Dedifferentiated amniotic fluid mesenchymal stem cell (primary cell): ENCODE measurements at regions not wholly inside any gene's neighbourhood (a gene's known extent, or its start where the extent isn't known, plus 50 kb on each side); places are given as distances from the start of the nearest gene placed in this dataset.

Source experiments
- DNase-seq: peaks from one replicate; pipeline ENCODE4 v3.0.0-alpha.2; 2016; ENCODE audit errors: extremely low spot score

- DNase-seq = no peak
Observed at GRCh38 chr18:56173542-56174220, 464.7 kb downstream of the TXNL1 start.

- DNase-seq = no peak
Observed at GRCh38 chr18:56172527-56172926, 465.9 kb downstream of the TXNL1 start.

DNA sequence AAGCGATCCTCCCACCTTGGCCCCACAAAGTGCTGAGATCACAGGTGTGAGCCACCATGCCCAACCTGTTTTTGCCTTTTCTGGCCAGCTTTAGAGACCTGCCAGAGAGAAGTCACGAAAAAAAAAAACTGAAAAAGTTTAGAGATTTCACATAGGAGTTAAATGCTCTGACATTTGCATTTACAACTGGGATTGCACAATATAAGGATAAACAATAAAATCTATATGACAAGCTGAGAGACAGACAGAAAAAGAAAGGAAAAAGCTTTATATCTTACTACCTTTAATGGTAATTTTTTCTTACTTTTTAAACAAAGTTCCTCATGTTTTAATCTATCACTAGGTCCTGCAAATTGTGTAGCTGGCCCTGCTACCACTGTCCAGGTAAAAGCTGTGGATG, 466.5 kb downstream of the TXNL1 start:
- DNase-seq = no peak

DNA sequence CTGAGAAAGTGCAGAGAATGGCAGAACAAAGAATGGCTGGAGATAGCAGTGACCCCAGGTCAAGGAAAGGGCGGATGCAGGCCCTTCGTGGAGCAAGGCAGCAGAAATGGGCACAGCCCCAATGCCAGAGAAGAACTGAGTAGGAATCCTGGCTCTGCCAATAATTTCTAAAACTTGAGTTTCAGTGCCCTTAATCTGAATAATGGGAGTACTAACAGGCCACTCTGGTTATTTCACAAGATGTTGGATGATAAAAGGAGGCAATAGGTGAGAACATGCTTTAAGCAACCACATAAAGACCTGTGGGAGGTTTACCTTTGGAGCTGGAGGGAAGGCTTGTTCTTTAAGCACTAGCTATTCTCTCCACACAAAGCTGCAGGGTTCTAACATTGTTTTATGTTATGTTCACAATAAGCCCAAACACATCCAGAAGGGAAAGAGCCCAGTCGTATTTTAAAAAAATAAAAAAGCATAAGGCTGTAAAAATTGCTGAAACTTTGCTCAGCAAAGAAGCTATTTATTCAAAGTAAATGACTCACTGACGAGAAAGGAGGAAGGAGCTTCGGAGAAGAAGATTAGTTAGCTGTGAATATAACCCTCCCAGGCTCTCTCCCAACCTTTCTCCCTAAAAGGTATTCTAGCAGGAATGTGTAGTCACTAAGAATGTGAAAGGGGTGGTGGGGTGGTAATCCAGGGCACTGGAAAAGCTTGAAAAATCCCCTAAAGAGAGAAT, 470.2 kb downstream of the TXNL1 start:
- peak; percentile 65 for DNase-seq

DNA sequence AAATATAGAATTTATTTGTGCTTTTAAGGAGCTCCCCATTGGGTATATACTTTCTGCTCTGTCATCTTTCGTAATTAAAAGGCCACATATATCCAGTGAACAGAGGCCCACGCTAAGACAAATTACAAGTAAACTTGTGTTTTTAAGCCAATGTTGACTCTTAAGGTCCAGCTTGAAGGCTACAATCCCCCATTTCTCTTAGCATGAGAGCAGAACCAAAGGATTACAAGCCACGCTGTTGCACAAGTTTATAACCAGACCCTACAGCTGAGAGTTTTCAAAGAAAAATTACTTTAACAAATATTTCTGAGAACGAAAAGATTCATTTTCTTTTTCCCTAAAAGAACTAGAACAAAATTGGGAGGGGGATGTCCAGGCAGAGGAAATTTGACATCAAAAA, 471.0 kb downstream of the TXNL1 start:
- no peak for DNase-seq

GRCh38 chr18:56166914-56167313, 471.5 kb downstream of the TXNL1 start:
- no peak for DNase-seq

- no peak for DNase-seq
Observed at GRCh38 chr18:56165601-56166355, 472.6 kb downstream of the TXNL1 start.

DNA sequence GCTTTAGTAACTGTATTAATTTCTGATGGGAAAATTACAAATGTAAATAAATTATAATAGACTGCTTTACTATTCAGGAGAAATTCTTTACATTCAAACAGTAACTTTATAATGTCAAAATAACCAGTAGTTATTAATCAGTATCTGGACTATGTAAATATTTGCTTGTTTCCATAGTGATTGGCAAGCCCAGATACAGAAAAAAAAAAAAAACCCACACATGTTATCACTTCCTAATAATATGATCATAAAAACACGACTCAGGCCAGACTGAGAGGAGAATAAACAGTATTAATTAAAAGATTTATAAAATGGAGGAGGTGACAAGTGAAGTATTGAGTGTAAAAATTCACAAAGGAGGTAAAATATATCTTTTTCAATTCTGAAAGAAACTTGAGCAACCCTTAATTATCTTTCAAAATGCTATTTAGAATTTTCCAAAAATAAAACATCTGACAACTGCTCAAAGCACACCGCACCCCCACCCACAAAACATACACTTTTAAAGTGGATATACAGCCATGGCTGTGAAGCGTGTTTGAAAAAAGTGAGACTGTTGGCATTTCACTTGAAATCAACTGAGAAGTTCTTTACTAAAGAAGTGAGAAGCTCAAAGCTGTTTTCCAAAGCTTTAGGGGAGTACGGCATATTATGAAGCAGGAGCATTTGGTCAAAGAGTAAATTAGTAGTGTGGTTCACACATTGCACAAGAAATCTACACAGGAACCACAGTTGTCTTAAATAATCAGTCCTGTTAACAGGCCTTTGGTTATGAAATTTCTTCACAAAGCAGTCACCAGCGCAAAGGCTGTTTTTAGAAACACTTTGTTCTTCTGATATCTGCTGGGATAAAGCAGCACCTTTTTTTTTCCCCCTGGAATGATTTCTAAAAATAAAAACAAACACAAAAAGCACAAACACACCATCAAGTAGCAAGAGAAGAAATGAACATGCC, 475.8 kb downstream of the TXNL1 start:
- no peak for DNase-seq

DNA sequence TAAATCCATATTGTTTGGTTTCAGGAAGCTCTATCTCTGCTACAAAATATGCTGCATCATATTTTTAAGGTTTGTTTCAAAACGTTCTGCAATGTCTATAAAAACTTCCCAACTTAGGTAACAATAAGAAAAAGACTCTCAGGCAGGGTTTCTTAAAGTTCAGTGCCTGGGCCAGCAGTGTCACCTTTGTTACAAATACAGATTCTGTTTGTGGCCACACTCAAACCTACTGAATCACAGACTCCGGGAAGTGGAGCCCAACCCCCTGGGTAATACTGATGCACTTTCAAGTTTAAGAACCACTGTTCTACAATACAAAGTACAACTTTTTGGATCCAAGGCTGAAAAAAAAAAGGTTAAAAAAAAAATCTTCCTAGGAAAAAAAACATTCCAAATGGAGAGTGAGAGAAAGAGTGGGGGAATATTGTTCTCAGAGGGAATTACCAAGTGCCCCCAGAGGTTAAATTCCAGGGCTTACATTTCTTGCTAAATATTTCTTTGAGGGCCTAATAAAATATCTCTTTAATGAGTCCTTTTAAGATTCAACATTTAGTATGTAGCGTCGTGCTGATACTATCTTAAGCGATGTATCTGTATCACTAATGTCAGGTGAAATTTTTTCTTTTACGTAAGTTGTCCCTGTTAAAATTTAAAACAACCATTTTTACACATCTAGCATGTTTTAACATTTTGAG, 476.7 kb downstream of the TXNL1 start:
- DNase-seq = no peak

- DNase-seq = no peak
Observed at GRCh38 chr18:56158676-56159075, 479.7 kb downstream of the TXNL1 start.

DNA sequence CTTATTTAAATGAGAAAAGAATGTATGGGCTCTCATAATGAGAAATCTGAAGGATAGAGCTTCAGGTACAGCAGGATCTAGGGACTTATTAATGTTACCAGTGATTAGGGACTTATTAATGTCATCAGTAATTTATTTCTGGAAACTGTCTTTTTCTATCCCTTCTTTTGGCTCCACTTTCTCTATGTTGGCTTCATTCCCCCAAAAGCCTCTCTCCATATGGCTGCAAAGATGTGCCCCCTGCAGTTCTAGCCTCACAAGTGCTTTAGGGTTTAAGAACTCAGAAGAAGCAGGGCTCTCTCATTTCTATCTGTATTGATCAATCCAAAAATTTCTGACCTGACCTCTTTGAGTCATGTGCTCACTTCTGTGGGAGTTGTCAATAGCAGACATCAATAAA, 480.9 kb downstream of the TXNL1 start:
- no peak for DNase-seq

- no peak for DNase-seq
Observed at GRCh38 chr18:56152551-56153310, 485.7 kb downstream of the TXNL1 start.

DNA sequence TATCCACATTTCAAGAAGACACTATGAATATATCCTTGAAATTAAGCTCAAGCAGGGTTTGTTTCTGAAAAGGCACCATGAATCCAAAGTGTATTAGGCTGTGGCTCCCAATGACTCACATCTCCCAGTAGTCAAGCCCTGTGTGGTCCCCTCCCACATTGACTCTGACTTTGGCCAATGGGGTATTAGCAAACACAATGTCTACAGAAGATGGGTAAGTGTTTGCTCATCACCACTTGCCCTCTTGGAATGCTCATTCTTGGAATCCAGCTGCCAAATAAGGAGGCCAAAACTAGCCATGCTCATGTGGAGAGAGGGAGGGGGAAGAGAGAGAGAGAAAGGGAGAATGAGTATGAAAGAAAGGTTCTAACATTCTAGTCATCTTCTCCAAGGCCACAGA, 490.0 kb downstream of the TXNL1 start:
- DNase-seq = no peak

DNA sequence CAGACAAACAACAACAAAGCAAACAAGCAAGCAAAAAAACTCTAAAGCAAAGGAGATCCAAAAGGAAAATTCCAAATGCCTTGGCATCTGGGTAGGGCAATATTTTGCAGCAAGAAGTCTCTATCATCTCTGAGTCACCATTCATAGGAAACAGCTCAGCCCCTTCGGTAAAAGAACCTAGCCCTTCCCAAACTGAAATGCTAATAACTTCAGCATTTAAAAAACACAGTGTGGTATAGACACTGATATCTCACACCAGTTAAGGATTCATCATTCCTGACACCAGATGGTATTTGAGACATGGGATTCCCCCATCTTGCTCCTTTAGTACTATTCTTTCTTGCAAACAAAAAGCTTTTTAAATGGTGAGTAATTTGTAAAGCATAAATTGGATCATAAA, 491.8 kb downstream of the TXNL1 start:
- DNase-seq = no peak

GRCh38 chr18:56142001-56142400, 496.4 kb downstream of the TXNL1 start:
- DNase-seq = no peak

DNA sequence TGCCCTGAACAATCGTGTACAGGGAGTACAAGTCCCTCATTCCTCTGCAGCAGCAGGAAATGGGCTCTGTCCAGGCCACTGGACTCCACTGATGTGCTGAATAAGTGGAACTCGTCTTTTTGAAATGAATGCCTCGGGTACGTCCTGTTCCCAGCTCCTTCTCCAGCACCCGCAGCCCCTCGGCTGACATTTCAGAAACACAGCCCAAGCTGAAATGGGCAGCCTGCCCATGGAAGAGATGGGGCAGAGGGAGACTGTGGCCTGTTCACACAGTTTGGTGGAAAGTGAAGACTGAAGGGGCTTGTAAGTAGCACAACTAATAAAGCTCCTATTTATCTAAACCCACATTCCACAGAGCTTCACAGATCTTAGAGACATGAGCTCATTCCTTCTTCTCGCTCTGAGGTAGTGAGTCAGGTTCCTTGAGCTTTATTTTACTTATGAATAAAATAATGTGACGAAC, 498.6 kb downstream of the TXNL1 start:
- peak; percentile 26 for DNase-seq

- no peak for DNase-seq
Observed at GRCh38 chr18:56139372-56139771, 499.0 kb downstream of the TXNL1 start.

GRCh38 chr18:56136105-56136504, 502.3 kb downstream of the TXNL1 start:
- no peak for DNase-seq

GRCh38 chr18:56130481-56130880, 507.9 kb downstream of the TXNL1 start:
- no peak for DNase-seq

GRCh38 chr18:56128153-56128791, 510.1 kb downstream of the TXNL1 start:
- DNase-seq = no peak
